GM20000 (cell line): ENCODE measurements at regions not wholly inside any gene's neighbourhood (a gene's known extent, or its start where the extent isn't known, plus 50 kb on each side); places are given as distances from the start of the nearest gene placed in this dataset.

Source experiments
- DNase-seq: peaks from one replicate; pipeline ENCODE4 v3.0.0; 2012; ENCODE audit warnings: low spot score
- TF ChIP-seq, protein P1 (sequence below): IDR thresholded peaks from 2 replicates; pipeline ENCODE4 v1.5.1; 2012; ENCODE audit warnings: mild to moderate bottlenecking, control low read depth; ENCODE audit errors: extremely low read depth, missing control alignments

DNA sequence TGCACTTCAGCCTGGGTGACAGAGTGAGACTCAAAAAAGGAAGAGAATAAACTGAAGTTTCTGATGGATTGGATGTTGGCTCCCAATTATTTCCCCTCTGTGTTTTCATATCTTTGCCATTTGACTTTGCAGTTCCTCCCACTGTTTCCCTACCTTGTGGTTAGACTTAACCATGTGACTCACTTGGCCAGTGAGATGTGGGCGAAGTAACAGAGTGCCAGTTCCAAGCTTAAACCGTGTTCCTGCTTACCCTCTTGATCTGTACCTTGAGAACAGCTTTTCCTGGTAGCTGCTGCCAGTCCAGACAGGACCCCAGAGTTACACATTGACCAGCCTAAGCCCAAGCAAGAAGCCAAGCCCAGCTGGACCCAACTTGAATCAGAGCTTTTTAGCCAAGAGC, 323.4 kb downstream of the LTN1 start:
- no peak for DNase-seq
- TF ChIP-seq, protein P1, sequence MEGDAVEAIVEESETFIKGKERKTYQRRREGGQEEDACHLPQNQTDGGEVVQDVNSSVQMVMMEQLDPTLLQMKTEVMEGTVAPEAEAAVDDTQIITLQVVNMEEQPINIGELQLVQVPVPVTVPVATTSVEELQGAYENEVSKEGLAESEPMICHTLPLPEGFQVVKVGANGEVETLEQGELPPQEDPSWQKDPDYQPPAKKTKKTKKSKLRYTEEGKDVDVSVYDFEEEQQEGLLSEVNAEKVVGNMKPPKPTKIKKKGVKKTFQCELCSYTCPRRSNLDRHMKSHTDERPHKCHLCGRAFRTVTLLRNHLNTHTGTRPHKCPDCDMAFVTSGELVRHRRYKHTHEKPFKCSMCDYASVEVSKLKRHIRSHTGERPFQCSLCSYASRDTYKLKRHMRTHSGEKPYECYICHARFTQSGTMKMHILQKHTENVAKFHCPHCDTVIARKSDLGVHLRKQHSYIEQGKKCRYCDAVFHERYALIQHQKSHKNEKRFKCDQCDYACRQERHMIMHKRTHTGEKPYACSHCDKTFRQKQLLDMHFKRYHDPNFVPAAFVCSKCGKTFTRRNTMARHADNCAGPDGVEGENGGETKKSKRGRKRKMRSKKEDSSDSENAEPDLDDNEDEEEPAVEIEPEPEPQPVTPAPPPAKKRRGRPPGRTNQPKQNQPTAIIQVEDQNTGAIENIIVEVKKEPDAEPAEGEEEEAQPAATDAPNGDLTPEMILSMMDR = no peak

DNA sequence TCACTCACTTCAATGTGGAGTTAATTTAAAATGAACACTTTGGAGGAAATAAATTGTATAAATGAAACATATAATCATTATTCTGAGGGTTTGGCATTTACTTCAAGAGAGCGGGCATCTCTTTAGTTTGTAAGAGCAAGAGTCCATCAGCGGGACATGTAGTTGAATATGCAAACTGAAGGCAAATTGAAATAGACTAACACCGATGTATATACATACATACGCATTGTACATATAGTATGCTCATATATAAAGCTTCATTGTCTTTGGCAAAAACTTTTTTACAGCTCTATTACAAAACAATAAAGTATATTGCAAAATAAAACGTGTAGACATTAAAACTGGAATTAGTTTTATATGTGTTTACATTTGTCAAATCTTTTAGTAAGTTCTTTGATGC, 328.9 kb downstream of the LTN1 start:
- DNase-seq = no peak
- TF ChIP-seq, protein P1 = no peak

DNA sequence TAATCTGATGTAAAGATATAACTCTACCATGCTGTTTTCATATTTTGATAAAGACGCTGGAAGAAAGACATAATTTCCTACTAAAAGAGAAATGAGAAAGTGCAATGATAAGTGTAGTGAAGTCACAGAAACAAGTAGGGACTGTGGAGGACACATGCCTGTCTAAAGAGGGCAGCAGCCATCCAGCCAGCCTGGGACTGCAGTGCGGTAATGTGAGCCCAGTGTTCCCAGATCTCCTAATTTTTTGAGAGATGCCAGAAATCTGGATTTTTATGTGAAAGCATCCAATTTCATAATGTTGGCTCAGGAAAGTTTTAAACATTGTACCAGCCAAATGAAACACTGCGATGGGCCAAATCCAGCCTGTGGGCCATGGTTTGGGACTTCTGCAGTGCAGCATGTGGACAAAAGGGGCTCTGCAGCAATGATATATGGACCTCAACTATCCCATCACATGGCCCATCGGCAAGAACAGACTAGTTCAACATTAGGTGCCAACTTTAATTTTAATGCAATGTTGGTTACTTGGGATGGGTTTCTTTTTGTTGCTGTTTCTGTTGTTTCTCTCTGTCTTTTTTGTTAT, 329.5 kb downstream of the LTN1 start:
- TF ChIP-seq, protein P1 = no peak
- no peak for DNase-seq

DNA sequence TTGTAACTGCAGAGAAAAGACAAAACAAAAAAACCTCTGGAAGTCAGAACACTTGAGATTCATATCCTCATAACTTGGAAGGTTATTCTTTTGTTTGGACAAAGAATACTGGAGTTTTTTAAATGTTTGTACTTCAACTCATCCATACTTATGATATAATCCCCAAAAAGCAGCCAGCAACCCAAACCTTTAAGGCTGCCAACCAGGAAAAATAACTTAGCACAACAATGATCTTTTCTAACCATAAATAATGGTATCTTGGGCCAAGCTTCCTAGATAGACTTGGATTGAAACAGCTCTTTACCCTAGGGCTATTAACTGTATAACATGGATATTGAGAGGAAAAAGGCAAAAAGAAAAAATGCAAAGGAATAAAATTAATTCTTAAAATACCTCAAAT, 335.1 kb downstream of the LTN1 start:
- TF ChIP-seq, protein P1 = no peak
- DNase-seq = no peak

DNA sequence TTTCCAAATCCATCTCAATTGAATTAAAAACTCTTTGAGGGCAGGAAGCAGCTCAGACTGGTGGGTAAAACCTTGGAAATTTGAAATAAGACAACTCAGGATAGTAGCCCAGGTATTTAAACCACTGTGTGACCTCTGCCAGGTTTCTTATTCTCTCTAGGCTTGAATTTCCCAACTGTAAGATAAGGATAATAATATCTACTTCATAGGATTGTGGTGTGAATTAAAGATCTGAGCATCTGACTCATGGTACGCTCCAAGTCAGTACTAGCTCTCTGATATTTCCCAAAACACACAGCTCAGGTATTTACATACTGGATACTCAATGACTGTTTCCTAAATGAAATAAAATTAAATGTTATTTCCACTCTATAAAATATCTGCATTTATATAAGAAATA, 337.2 kb downstream of the LTN1 start:
- no peak for DNase-seq
- TF ChIP-seq, protein P1 = no peak

DNA sequence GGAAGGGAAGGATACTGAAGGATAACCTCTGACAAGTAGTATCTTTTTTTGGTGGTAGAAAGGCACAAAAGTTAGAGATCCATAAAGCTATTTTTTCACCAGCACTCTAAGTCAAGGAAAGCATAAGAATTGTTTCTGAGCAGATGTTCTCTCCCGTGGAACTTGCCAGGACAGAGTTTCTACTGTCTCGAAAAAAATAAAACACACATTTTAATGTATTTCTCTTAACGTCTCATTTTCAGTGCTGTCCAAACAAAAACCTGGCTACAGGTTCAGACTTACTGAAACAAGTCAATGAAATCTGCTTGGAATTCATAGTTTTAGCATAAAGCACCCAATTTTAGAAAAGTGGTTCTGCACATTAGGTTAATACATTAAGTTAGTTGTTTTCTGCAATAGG, 338.3 kb downstream of the LTN1 start:
- no peak for DNase-seq
- TF ChIP-seq, protein P1 = no peak

DNA sequence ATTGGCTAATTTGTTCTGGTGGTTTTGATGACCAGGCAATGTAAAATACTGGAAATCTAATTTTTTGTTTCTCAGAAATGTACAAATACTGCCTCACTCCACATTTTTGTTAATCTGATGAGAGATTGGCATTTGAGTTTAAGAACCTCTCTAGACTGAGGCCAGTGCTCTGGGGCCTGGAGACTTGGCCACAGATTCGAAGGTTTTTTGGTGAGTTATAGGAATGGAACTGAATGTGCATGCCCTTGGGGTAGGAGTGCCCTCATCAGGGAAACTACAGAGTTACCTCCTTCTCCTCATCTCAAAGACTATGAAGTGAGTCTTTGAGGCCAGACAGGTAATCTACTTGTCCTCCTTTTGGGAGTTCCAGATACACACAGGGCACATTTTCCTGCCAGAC, 347.9 kb downstream of the LTN1 start:
- TF ChIP-seq, protein P1 = no peak
- DNase-seq = no peak
